ENCODE measurements at regions not wholly inside any gene's neighbourhood (a gene's known extent, or its start where the extent isn't known, plus 50 kb on each side); places are given as distances from the start of the nearest gene placed in this dataset.
"Not testable (repeated sequence)": the region's sequence is repeated elsewhere in the genome, so short reads cannot be mapped to it uniquely, and the experiment has no call there.

DNA sequence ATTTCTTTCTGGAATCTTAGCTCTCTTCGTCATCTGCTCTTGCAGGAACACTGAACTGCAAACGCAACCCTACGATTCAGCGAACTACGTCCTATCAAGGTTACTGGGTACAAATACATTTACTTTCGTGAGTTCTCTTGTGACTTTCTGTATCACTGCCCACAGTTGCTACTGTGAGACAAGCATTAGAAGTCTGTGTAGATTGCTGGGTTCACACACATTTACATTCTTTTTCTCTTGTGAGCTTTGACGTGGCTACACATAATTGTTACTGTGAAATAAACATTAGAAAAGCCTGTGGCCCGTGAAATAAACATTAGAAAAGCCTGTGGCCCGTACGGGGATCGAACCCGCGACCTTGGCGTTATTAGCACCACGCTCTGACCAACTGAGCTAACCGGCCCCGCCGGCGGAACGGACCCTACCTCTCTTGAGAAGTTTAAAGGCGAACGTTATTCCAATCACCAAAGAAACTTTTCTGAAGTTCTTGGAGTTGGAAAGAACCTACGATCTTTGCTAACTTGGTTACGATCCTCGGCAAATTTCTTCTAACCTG, 61.2 kb upstream of the ZNF322 start:
- DNase-seq: not testable (repeated sequence)

DNA sequence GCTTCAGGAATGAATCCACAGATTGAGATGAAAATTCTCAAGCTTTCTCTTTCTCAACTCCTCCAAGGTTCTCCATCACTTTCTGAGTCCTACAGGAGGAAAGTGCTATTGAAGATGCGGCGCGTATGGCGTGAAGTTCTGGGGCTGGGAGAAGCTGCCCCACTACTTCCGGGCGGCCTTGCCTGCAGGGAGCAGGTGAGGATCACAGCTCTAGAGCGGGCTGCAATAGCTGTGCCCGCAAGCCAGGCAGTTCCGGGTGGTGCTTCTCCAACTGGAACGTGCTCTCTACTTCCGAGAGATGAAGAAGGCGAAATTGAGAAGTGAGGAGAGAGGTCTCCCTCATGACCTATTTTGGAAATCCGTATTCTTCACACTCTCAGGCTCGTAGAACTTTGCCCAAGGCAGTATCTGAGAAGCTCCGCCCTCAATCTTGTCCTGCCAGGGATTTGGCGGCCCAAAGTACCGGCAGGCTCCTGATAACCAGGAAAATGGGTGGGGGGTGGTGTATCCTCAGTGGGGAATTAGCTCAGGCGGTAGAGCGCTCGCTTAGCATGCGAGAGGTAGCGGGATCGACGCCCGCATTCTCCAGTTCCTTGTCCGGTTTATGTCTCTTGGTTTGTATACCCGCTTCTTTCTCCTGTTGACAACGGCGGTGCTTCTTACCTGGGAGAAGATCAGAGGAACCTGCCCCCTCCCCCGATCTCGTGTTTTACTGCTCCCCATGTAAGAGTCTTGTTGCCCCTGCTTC, 70.6 kb upstream of the ZNF322 start:
- not testable (repeated sequence) for DNase-seq

DNA sequence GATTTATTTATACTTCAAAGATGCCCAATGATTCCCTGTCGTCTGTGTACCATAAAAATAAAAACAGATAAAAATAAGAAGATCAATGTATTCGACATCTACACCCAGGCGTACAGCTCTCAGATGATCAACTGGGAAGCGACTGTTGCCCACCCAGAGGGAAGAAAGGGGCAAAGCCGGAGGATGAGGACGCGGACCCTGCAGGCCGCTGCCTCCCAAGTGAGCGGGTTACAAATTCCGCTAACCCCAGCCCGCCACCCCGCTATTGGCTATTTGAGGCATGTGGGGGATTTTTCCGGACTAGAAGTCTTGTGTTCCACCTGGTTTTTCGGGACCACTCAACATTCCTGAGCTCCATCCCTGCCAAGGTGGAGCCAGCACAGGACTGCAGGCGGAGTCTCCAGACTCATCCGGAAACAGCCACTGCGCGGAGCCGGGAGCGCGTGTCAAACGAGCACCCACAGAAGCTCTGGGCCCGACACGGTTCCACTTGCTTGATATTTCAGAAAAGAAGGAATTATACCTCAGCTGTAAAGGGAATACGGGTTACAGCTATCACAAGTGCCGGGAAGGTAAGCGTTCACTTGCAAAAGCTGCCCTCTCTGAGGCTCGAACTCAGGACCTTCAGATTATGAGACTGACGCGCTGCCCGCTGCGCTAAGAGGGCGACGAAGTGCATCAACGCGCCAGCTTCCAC, 75.4 kb upstream of the ZNF322 start:
- not testable (repeated sequence) for DNase-seq

- no peak for DNase-seq
Measured at GRCh38 chr6:26739811-26740210, 80.3 kb upstream of the ZNF322 start.

DNA sequence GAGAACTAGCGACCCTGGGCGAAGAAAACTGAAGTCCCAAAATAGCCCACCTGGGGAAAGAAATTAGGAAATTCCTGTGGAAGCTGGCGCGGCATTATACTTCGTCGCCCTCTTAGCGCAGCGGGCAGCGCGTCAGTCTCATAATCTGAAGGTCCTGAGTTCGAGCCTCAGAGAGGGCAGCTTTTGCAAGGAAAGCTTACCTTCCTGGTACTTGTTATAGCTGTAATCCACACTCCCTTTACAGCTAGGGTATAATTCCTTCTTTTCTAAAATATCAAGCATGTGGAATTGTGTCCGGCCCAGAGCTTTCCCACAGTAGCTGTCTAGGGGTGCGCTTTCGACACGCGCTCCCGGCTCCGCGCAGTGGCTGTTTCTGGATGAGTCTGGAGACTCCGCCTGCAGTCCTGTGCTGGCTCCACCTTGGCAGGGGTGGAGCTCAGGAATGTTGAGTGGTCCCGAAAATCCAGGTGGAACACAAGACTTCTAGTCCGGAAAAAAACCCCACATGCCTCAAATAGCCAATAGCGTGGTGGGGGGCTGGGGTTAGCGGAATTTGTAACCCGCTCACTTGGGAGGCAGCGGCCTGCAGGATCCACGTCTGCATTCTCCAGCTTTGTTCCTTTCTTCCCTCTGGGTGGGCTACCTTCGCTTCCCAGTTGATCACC, 83.7 kb upstream of the ZNF322 start:
- no peak for DNase-seq

DNA sequence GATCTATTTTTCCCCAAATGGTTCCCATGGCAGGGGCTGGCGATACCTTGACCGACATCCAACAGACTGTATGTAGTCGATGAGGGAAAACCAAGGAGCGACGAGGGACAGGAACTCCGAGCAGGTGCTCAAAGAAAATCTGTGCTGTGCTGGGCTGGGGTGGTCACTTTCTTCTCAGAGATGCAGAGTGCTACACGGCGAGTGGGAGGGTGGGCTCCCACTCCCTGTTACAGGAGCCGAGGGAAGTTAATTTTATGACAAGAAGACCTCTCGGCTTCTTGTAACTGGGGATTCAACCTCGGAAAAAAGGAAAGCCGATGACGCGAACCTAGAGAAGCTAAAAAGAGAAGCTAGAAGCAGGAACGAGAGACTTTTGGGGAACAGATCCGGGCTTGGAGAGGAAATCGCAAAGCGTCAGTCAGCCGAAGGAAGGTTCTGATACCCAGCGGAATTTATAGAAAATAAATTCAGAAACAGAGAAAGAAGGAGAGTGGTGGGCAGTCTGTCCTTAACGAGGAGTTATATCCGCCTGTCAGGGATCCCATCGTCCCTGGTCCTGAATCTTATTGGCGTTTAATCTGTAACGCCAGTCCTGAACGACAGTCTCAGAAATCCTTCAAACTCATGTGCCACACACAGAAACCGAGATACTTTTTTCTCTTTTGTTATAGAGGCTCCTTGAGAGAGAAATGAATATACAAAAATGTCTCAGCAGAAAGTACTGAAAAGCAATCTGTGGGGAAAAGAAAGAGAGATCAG, 84.6 kb upstream of the ZNF322 start:
- DNase-seq: no peak

- not testable (repeated sequence) for DNase-seq
Measured at GRCh38 chr6:26744837-26745282, 85.3 kb upstream of the ZNF322 start.

DNA sequence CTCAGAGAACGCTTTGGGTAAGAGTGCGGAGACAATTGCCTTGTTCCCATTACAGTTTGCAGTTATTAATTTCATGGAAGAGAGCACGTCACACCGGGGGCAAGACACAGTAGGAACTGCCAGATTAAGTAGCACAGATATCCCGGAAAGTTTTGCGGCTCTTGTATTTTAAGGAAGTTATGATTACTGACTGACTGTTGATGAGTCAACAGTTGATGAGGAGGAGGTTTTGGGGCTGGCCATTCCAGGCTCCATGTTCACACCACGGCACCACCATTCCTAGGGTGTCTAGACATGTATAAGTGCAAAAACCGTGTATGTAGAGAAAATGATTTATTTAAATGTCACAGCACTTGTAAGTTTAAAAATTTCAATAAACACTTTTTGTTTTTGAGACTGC, 86.4 kb upstream of the ZNF322 start:
- not testable (repeated sequence) for DNase-seq

DNA sequence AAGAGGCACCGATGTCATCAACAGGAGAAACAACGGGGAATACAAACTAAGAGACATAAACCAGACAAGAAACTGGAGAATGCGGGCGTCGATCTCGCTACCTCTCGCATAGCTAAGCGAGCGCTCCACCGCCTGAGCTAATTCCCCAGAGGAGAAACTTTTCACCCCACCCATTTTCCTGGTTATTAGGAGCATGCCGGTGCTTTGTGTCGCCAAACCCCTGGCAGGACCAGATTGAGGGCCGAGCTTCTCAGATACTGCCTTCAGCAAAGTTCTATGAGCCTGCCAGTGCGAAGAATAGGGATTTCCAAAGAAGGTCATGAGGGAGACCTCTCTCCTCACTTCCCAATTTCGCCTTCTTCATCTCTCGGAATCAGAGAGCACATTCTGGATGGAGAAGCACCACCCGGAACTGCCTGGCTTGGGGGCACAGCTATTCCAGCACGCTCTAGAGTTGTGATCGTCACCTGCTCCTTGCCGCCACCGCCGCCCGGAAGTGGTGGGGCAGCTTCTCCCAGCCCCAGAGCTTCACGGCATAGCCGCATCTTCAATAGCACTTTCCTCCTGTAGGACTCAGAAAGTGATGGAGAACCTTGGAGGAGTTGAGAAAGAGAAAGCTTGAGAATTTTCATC, 89.7 kb upstream of the ZNF322 start:
- not testable (repeated sequence) for DNase-seq

DNA sequence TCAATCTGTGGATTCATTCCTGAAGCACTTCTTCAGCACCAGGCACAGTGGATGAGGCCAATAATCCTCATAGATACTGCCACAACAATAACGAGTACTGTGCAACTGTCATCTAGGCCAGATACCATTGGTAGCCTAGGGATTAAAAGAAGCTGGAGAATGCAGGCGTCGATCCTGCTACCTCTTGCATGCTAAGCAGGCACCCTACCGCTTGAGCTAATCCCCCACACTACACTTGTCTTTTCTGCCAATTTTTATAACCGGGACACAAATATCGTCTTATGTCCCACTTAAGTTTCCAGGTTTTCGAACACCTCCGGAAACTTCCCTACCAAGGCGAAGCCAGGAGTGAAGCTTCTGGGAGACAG, 90.2 kb upstream of the ZNF322 start:
- DNase-seq: not testable (repeated sequence)

DNA sequence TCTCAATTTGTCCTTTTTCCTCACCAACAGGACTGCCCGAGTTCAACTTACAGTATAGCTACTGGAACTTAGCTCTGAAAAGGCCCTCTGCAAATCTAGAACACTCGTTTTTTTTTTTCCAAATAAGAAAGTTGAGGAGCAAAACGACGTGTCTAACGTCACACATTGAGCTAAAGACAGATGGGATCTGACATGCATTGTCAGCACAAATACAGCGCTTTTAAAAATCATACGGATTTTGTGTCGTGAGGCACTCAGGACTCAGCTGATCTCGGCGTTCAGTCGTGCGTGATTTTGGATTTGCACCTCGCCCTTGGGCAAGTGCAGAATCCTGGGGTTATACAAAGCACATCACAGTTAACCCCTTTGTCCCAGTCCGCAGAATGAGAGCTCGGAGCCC, 94.7 kb upstream of the ZNF322 start:
- no peak for DNase-seq

DNA sequence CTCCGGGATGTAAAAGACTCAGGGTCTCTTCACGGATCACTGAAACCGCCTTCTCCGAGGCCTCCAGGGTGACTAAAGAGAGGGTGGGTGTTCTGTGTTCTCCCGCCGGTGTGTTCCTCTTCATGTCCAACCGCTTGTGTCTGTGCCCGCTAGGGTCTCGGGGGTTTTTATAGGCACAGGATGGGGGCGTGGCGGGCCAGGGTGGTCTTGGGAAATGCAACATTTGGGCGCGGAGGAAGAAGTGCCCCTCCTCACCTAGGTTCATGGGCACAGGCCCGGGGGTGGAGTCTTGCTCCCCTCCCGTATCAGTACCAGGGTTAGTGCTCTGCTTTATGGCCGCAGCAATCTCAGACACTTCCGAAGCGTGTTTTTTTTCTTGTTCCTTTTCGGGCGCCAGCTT, 95.3 kb upstream of the ZNF322 start:
- not testable (repeated sequence) for DNase-seq

GRCh38 chr6:26756067-26756805, 96.7 kb upstream of the ZNF322 start:
- not testable (repeated sequence) for DNase-seq

- DNase-seq: not testable (repeated sequence)
Measured at GRCh38 chr6:26766203-26766902, 106.8 kb upstream of the ZNF322 start.

DNA sequence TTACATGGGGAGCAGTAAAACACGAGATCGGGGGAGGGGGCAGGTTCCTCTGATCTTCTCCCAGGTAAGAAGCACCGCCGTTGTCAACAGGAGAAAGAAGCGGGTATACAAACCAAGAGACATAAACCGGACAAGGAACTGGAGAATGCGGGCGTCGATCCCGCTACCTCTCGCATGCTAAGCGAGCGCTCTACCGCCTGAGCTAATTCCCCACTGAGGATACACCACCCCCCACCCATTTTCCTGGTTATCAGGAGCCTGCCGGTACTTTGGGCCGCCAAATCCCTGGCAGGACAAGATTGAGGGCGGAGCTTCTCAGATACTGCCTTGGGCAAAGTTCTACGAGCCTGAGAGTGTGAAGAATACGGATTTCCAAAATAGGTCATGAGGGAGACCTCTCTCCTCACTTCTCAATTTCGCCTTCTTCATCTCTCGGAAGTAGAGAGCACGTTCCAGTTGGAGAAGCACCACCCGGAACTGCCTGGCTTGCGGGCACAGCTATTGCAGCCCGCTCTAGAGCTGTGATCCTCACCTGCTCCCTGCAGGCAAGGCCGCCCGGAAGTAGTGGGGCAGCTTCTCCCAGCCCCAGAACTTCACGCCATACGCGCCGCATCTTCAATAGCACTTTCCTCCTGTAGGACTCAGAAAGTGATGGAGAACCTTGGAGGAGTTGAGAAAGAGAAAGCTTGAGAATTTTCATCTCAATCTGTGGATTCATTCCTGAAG, 111.6 kb upstream of the ZNF322 start:
- not testable (repeated sequence) for DNase-seq

DNA sequence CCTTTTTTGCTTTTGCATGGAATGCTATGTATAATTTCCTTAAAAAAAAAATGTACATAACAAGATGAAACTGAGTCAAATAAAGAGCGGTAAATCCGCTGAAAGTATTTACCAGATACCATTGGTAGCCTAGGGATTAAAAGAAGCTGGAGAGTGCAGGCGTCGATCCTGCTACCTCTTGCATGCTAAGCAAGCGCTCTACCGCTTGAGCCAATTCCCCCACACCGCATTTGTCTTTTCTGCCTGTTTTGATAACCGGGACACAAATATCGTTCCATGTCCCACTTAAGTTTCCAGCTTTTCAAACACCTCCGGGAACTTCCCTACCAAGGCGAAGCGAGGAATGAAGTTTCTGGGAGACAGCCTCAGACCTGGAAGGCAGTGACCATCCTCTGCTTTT, 113.9 kb upstream of the ZNF322 start:
- DNase-seq: not testable (repeated sequence)

- not testable (repeated sequence) for DNase-seq
Measured at GRCh38 chr6:26780563-26780962, 121.0 kb upstream of the ZNF322 start.

GRCh38 chr6:26795474-26796307, 136.1 kb upstream of the ZNF322 start:
- not testable (repeated sequence) for DNase-seq

All from NCI-H2029 (cell line).